ENCODE measurements at regions not wholly inside any gene's neighbourhood (a gene's known extent, or its start where the extent isn't known, plus 50 kb on each side); places are given as distances from the start of the nearest gene placed in this dataset.

DNA sequence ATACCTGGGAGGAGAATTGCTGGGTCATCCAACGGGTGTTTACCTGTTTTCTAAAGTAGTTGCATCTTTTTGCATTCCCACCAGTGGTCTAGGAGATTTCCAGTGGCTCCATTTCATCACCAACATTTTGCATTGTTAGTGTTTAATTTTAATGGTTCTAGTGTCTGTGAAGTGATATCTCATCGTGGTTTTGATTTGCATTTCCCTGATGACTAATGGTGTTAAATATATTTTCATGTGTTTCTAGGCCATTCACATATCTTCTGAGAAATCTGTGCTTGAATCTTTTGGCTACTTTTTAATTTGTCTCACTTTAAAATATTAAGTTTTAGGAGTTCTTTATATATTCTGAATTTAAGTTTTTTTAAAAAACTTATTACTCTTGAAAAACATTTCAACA is 439.6 kb downstream of the TMEM135 start:
- intact Hi-C loops (cut with micrococcal nuclease): no loop called here
- Mint-ChIP-seq H3K4me1 (ENCODE audit: insufficient read depth, unreplicated experiment) (peaks cover 6% of the 10 kb centered on the region), H3K36me3 (ENCODE audit: insufficient read depth, unreplicated experiment) (no peaks in the 10 kb centered on the region), H3K27me3 (ENCODE audit: insufficient read depth, unreplicated experiment) (no peaks in the 10 kb centered on the region), H3K9me3 (ENCODE audit: unreplicated experiment) (peaks cover 9% of the 10 kb centered on the region), H3K27ac (ENCODE audit: low read depth, unreplicated experiment) (no peak overlapping the region), H3K4me3 (ENCODE audit: unreplicated experiment) (no peak overlapping the region)
- CTCF ChIA-PET: interaction anchor here (1.0 kb wide), 1 partner anchor 14 kb away, joined by 5 read pairs; no protein-coding TSS in a partner anchor
- POLR2A ChIA-PET: no interaction called here
- no TSS peak for BruUV-seq (replicated peaks)
- TF ChIP-seq, protein P1, sequence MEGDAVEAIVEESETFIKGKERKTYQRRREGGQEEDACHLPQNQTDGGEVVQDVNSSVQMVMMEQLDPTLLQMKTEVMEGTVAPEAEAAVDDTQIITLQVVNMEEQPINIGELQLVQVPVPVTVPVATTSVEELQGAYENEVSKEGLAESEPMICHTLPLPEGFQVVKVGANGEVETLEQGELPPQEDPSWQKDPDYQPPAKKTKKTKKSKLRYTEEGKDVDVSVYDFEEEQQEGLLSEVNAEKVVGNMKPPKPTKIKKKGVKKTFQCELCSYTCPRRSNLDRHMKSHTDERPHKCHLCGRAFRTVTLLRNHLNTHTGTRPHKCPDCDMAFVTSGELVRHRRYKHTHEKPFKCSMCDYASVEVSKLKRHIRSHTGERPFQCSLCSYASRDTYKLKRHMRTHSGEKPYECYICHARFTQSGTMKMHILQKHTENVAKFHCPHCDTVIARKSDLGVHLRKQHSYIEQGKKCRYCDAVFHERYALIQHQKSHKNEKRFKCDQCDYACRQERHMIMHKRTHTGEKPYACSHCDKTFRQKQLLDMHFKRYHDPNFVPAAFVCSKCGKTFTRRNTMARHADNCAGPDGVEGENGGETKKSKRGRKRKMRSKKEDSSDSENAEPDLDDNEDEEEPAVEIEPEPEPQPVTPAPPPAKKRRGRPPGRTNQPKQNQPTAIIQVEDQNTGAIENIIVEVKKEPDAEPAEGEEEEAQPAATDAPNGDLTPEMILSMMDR (IDR thresholded peaks at IDR 0.05; ENCODE audit: unreplicated experiment): no peak
- DNase-seq (ENCODE audit: unreplicated experiment): no peak

DNA sequence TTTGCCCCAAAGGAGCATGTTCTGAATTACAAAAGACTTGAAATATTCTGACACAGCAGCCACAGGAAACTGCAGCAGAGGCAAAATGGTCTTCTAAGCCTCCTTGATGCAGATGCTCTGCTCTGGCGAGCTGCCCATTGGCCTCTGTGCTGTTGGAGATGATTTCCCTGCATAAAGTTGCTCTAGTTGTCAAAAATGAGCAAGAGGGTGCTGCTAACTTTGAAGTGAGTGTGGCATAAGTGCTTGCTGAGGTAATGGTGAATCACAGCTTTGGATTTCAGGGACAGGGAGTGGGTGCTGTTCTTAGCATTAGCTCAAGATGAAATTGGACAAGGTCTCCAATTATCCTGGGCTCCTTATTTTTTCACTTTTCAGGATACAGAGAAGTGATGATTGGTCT is 435.4 kb downstream of the TMEM135 start:
- Mint-ChIP-seq H3K27me3 (ENCODE audit: insufficient read depth, unreplicated experiment) (no peaks in the 10 kb centered on the region), H3K9me3 (ENCODE audit: unreplicated experiment) (no peaks in the 10 kb centered on the region), H3K27ac (ENCODE audit: low read depth, unreplicated experiment) (no peak overlapping the region), H3K4me3 (ENCODE audit: unreplicated experiment) (no peak overlapping the region), H3K4me1 (ENCODE audit: insufficient read depth, unreplicated experiment) (peaks cover 6% of the 10 kb centered on the region), H3K36me3 (ENCODE audit: insufficient read depth, unreplicated experiment) (no peaks in the 10 kb centered on the region)
- peak; percentile 50 for DNase-seq (ENCODE audit: unreplicated experiment)
- intact Hi-C loops (cut with micrococcal nuclease): no loop called here
- POLR2A ChIA-PET: interaction anchor here (0.5 to 0.6 kb wide), 2 partner anchors 9 to 112 kb away, joined by 3 to 4 read pairs; no protein-coding TSS in a partner anchor
- TF ChIP-seq, protein P1 (IDR thresholded peaks at IDR 0.05; ENCODE audit: unreplicated experiment): no peak
- BruUV-seq (replicated peaks): no TSS peak
- CTCF ChIA-PET: interaction anchor here (0.6 to 2.5 kb wide), 6 partner anchors 17 to 1414 kb away, joined by 3 to 11 read pairs (median 3); no protein-coding TSS in a partner anchor

DNA sequence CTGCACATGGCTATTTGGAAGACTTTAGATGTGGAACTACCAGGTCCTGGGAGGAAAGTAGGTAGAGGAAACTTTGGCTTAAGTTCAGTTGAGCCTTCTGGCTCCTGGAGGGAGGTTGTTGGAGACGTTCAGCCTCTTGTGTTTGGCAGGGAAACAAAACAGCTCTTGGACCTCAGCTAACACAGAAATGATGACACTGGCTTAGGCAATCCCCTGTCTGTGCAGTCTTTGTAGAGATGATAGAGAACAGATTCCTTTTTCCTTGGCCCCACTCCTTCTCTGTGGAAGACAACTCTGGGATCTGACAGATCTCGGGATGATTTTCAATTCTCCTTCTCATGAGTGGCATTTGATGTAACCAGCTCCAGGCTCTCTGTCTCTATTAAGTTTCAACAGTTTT is 428.5 kb downstream of the TMEM135 start:
- Mint-ChIP-seq H3K27ac (ENCODE audit: low read depth, unreplicated experiment) (no peak overlapping the region), H3K4me1 (ENCODE audit: insufficient read depth, unreplicated experiment) (no peaks in the 10 kb centered on the region), H3K36me3 (ENCODE audit: insufficient read depth, unreplicated experiment) (no peaks in the 10 kb centered on the region), H3K9me3 (ENCODE audit: unreplicated experiment) (no peaks in the 10 kb centered on the region), H3K4me3 (ENCODE audit: unreplicated experiment) (no peak overlapping the region), H3K27me3 (ENCODE audit: insufficient read depth, unreplicated experiment) (no peaks in the 10 kb centered on the region)
- ChIA-PET POLR2A (no interaction called here), CTCF (interaction anchor here (0.9 to 2.3 kb wide), 3 partner anchors 18 to 257 kb away, joined by 3 to 15 read pairs (median 3); no protein-coding TSS in a partner anchor)
- intact Hi-C loops (cut with micrococcal nuclease): loop anchor here (10.0 kb wide), 2 partner anchors 639 to 709 kb away; partner anchors contain the start of gene RAB38
- DNase-seq (ENCODE audit: unreplicated experiment): no peak
- no TSS peak for BruUV-seq (replicated peaks)
- TF ChIP-seq, protein P1 (IDR thresholded peaks at IDR 0.05; ENCODE audit: unreplicated experiment): no peak

DNA sequence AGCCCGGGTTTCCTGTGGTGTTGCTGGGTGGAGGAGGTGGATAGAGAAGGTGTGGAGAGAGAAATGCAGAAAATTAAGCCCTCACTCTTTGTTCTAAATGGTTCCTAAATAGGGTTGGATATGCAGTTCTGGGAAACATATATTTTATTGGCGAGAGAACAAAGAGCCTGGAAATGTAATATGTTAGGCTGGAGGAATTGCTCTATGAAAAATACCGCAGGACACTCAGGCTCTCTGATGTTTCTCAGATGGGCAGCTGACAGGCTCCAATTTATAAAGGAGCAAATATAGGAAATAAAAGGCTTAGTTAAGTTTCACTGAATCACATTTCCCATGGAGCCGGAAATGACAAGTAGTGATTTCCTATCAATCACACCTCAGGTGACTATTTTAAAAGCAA is 428.0 kb downstream of the TMEM135 start:
- intact Hi-C loops (cut with micrococcal nuclease): loop anchor here (10.0 kb wide), 2 partner anchors 639 to 709 kb away; partner anchors contain the start of gene RAB38
- no TSS peak for BruUV-seq (replicated peaks)
- TF ChIP-seq, protein P1 (IDR thresholded peaks at IDR 0.05; ENCODE audit: unreplicated experiment): no peak
- Mint-ChIP-seq H3K27ac (ENCODE audit: low read depth, unreplicated experiment) (no peak overlapping the region), H3K4me3 (ENCODE audit: unreplicated experiment) (no peak overlapping the region), H3K36me3 (ENCODE audit: insufficient read depth, unreplicated experiment) (no peaks in the 10 kb centered on the region), H3K27me3 (ENCODE audit: insufficient read depth, unreplicated experiment) (no peaks in the 10 kb centered on the region), H3K4me1 (ENCODE audit: insufficient read depth, unreplicated experiment) (no peaks in the 10 kb centered on the region), H3K9me3 (ENCODE audit: unreplicated experiment) (no peaks in the 10 kb centered on the region)
- CTCF ChIA-PET: interaction anchor here (0.9 to 1.4 kb wide), 2 partner anchors 17 to 23 kb away, joined by 3 read pairs; no protein-coding TSS in a partner anchor
- no peak for DNase-seq (ENCODE audit: unreplicated experiment)
- POLR2A ChIA-PET: no interaction called here

Data from MCF 10A (cell line).